HG02798 (cell line): ENCODE measurements at regions not wholly inside any gene's neighbourhood (a gene's known extent, or its start where the extent isn't known, plus 50 kb on each side); places are given as distances from the start of the nearest gene placed in this dataset.

Source experiments
- ATAC-seq: cut with Tn5 transposase; IDR thresholded peaks from one replicate; pipeline ENCODE4 v1.9.1; 2021; ENCODE audit warnings: mild to moderate bottlenecking; ENCODE audit not compliant: unreplicated experiment, poor library complexity

GRCh38 chr20:22834651-22835256, 200.4 kb upstream of the SSTR4 start:
- no peak for ATAC-seq

DNA sequence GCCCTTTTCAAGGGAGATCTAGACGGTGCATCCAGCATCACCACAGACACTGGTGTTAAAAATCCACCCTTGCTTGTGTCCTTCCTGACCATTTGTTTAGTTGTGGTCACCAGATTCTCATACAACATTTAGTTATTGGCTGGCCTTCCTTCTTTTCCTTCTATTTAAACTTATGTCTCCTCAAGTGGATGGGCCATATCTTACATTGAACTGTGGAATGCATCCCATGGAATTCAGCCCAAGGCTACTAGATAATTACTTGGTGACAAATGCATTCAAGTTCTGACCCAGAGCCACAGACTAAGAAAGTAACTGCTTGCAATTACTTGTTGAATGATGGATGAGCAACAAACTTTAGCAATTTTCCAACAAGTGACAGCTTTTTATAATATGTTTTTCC, 198.9 kb upstream of the SSTR4 start:
- ATAC-seq, result no peak

DNA sequence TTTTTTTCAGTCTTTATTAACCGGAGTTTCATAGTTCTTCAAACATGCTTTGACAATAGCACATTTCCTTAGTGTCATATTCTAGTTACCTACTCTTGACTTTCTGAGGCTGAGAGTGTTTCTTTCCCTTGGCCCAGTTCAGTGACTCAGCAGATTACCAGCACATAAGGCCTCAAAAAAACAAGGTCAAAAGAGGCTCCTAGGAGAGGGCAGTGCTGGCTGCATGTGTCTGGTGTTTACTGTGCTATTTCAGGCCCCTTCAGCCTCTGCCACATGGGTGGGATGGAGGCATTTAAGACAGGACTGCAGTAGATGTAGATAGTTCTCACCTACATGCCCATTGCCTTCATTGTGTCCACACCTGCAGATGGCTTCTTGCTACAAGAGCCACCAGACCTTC, 198.2 kb upstream of the SSTR4 start:
- ATAC-seq, result no peak

DNA sequence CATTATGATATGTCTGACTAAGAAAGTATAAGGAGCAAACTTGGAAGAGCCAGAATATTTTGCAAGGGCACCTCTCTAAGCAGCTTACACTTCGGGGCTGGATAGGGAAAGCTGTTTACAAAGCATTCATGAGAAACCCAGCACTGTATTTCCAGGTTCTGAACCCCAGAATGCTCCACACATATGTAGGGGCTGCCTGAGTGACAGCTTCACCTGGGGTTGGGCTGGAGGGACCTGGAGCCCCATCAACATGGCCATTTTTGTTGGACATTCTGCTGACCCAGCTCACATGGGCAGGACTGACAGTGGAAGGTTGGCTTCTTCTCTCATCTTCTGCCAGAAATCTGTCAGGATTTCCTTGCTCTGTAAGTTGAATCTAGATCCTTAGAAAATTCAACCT, 197.1 kb upstream of the SSTR4 start:
- ATAC-seq, result no peak

GRCh38 chr20:22841846-22842245, 193.3 kb upstream of the SSTR4 start:
- no peak for ATAC-seq

DNA sequence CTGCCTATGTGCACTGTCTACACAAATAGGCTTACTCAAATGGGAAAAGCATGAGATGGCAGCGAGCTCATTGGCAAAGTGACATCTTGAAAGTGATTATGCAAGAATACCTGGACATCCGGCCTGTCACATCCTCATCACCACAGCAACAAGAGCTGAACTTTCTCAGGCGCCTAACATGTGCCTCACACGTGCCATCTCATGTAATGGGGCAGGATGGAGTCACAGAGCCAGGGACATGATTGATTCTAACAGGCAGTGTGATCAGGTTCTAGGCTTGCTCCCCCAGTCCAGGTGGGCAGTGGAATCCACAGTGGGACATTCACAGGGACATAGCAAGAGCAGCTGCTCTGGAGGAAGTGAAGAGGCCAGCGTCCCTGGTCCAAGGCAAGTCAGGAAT, 192.3 kb upstream of the SSTR4 start:
- ATAC-seq, result no peak

- ATAC-seq, result no peak
These were observed 190.2 kb upstream of the SSTR4 start for GRCh38 chr20:22844959-22845358.

- ATAC-seq, result no peak
These were observed 188.2 kb upstream of the SSTR4 start for GRCh38 chr20:22846863-22847262.

DNA sequence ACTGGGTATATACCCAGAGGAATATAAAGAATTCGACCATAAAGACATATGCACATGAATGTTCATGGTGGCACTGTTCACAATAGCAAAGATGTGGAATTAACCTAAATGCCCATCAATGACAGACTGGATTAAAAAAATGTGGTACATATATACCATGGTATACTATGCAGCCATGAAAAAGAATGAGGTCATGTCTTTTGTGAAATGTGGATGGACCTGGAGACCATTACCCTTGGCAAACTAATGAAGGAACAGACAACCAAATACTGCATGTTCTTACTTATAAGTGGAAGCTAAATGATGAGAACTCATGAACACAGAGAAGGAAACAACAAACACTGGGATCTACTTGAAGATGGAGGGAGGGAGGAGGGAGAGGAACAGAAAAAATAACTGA, 186.7 kb upstream of the SSTR4 start:
- ATAC-seq, result no peak

- peak; percentile 54 for ATAC-seq
These were observed 183.3 kb upstream of the SSTR4 start for GRCh38 chr20:22851679-22852346.

DNA sequence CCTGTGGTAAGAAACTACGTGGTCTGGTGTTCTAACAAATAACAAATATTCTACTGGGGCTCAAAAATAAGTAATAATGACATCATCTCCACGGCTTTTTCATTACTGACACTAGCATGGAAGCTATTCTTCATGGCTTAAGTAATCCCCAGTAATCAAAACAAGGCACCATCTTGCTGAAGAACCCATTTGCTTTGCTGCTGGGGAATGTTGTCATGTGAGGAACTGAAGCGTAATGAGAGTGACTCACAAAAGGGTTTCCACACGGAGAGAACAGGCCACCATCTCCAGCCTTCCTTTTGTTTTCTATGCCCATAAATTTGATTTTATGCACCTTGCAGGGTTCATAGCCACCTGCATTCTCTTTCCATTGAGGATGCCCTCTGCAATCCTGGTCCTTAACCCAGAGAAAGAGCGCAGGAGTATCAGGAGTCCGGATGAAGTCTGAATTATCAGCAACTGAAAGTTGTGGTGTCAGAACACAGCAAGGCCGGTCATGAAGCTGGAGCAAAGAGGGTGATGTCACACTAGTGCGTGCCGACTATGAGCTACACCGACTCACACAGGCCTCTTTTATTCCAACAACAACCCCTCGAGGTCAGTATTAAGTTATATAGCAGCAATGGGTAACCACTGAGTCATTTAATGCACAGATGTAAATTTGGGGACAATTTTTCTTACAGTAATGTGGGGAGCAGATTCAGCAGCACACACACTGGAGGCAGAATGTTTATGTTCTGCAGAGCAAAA, 173.7 kb upstream of the SSTR4 start:
- ATAC-seq, result no peak

GRCh38 chr20:22861990-22862389, 173.1 kb upstream of the SSTR4 start:
- no peak for ATAC-seq

- no peak for ATAC-seq
These were observed 172.4 kb upstream of the SSTR4 start for GRCh38 chr20:22862671-22863230.

DNA sequence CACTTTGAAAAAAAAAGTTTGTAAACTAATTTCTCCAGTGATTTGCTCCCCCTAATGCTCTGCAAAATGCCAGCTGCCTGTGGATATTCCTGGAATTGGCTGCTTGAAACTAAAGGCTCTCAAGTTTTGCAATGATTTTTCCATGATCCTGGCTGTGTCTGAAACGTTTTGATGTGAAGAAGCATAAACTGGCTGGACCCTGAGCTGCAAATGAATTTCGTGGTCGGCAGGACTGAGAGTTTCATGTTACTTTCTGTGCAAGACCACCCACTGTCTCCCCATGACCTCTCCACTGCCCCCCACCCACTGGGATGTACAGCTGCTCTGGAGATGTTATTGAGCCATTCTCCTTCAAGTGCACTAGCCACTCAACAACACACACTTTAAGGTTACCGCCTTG, 171.3 kb upstream of the SSTR4 start:
- ATAC-seq, result no peak

GRCh38 chr20:22866812-22867341, 168.2 kb upstream of the SSTR4 start:
- no peak for ATAC-seq

DNA sequence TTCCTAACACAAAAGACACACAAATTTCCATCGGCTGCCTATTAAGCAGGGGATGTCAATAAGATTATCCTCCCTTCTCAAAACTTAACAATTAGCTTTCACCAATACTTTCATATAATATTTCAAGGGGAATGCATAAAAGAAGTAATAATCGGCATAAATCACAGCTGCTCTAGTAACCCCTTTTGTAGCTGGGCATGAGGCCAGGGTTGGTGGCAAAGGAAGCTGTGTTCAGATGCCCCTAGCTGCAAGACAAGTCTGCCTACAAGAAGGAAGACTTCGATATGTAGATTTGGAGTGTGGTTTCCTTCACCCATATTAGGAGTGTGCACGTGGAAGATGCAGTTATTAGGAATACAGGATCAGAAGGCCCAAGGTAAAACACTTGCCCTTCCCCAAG, 156.9 kb upstream of the SSTR4 start:
- no peak for ATAC-seq

GRCh38 chr20:22880277-22880676, 154.8 kb upstream of the SSTR4 start:
- ATAC-seq, result no peak

DNA sequence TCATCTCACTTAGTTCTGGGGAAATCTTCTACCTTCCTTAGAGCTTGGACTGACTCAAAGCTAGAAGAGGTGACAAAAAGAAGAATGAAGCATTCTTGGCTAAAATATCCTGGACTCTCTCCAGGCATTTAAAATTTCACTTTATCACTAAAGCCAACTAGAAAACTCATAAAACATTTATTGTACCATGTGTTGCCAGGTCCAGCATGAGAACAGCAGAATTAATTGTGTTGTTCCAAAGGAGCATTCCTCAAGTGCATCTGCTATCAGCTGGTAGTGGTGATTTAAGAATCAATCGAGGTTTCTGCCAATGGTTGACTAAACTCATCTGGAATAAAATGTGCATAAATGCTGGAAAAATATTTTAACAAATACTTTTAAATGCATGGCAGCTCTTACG, 147.3 kb upstream of the SSTR4 start:
- no peak for ATAC-seq

DNA sequence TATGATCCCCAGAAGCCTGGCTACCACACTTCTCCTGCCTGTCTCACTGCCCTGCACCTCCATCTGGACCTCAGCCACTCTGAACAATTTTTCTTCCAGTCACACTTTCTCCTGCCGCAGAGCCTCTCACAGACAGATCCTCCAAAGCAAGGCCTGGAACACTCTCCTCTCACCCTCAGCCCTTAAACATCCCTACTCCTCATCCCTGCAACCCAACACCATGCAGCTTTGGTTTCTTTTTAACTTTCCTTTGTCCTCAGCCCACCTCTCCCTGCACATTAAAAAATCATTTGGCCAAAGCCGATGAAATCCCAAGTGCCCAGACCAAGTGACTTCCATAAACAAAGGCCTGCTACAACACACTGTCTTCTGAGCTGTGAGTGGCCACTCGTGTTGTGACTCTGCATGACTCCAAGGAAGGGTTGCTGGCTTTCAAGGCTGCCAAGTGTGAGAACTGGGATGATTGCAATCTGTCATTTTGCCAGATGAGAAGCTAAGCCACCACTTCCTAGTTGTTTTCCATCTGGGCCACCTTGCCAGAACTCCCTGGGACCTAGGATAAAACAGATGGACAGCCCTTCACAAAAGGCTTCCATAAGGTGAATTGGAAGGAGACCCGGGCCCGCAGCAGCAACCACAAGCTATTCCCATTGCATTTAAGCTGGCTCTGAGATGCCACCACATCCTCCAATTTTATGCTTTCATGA, 144.4 kb upstream of the SSTR4 start:
- ATAC-seq, result no peak

DNA sequence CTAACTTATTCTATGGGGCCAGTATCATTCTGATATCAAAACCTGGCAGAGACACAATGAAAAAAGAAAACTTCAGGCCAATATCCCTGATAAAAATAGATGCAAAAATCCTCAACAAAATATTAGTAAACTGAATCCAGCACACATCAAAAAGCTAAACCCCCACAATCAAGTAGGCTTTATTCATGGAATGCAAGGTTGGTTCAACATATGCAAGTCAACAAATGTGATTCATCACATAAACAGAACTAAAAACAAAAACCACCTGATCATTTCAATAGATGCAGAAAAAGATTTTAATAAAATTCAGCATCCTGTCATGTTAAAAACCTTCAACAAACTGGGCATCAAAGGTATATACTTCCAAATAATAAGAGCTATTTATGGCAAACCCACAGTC, 133.9 kb upstream of the SSTR4 start:
- ATAC-seq, result no peak

DNA sequence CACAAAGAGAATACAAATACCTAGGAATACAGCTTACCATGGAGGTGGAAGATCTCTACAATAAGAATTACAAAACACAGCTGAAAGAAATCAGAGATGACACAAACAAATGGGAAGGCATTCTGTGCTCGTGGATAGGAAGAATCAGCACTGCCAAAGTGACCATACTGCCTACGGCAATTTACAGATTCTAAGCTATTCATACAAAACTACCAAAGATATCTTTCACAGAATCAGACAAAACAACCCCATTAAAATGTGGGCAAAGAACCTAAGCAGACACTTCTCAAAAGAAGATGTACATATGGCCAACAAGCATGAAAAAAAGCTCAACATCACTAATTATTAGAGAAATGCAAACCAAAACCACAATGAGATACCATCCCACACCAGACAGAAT, 133.2 kb upstream of the SSTR4 start:
- ATAC-seq, result no peak
